ENCODE measurements at regions not wholly inside any gene's neighbourhood (a gene's known extent, or its start where the extent isn't known, plus 50 kb on each side); places are given as distances from the start of the nearest gene placed in this dataset.

DNA sequence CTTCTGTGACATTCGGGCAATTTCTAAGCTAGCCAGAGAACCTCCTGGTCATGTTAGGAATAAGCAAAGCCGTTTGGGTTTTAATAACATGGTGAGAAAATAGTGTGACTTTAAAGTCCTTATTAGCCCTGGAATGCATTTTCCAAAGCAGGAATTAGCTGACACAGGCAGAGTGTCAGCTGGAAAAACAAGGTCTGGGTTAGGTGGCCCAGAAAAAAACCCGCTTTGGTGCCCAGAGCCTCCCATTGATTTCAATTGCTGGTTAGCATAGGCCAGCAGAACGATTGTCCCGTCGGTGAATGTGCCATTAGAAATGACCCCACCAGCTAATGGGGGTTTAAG lies 62.1 kb upstream of the CPEB4 start:
- no peak for DNase-seq (ENCODE audit: low read depth)
- TF ChIP-seq, protein P1, sequence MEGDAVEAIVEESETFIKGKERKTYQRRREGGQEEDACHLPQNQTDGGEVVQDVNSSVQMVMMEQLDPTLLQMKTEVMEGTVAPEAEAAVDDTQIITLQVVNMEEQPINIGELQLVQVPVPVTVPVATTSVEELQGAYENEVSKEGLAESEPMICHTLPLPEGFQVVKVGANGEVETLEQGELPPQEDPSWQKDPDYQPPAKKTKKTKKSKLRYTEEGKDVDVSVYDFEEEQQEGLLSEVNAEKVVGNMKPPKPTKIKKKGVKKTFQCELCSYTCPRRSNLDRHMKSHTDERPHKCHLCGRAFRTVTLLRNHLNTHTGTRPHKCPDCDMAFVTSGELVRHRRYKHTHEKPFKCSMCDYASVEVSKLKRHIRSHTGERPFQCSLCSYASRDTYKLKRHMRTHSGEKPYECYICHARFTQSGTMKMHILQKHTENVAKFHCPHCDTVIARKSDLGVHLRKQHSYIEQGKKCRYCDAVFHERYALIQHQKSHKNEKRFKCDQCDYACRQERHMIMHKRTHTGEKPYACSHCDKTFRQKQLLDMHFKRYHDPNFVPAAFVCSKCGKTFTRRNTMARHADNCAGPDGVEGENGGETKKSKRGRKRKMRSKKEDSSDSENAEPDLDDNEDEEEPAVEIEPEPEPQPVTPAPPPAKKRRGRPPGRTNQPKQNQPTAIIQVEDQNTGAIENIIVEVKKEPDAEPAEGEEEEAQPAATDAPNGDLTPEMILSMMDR (IDR thresholded peaks at IDR 0.05; ENCODE audit: insufficient read depth, low read length), result no peak
- no peak overlapping the region for H3K4me3 ChIP-seq (ENCODE audit: low read depth, low read length)

DNA sequence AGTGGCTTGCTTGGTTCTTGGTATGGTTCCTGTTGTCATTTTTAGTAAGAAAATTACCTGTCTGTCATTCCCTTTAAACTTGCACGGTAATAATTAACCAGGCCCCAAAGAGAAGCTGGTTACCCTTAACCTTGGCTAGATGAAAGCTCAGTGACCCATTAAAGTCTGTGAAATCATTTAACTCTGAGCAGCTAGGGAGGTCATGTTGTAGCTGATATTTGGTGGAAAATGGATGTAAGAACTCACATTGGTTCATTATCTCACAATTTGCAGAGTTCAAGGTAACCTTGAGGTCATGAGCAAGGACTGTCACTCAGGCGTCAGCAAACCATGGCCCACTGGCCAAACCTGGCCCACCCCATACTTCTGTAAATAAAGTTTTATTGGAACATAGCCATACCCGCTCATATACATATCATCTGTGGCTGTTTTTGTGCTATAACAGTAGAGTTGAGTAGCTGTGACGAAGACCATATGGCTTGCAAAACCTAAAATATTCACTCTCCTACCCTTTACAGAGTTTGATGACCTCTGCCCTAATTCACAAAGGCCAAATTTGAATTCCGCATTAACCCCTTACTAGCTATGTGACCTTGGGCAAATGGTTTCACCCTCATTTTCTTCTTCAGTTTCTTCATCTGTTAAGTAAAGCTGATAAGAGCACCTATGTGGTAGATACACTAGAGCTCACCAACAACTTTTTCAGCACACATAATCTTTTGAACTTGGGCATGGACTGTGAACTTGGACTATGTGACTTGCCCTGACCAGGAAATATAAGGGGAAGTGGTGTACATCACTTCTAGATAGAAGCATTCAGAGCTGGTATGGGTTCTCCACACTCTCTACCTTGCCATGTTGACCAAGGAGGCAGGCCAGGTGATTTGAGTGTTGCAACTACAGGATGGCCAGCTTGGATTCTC lies 61.5 kb upstream of the CPEB4 start:
- no peak overlapping the region for H3K4me3 ChIP-seq (ENCODE audit: low read depth, low read length)
- TF ChIP-seq, protein P1 (IDR thresholded peaks at IDR 0.05; ENCODE audit: insufficient read depth, low read length), result no peak
- no peak for DNase-seq (ENCODE audit: low read depth)

DNA sequence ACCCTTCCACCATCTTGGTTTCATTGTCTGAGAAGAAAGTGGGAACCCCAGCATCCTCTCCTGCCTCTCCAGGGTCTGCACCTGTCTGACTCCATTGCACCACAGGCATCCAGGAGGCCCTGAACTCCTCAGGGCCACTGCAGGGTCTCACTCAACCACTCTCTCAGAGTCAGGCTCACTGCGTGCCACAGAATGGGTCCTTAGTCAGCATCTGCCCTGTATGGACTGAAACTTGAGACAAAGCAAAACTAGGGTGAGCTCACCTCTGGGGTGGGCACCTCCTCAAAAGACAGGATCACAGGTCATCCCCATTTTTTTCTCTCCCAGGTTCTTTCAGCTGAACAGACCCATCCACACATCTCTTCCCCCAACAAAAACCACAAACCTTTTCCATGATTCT lies 59.2 kb upstream of the CPEB4 start:
- no peak for DNase-seq (ENCODE audit: low read depth)
- TF ChIP-seq, protein P1 (IDR thresholded peaks at IDR 0.05; ENCODE audit: insufficient read depth, low read length), result no peak
- no peak overlapping the region for H3K4me3 ChIP-seq (ENCODE audit: low read depth, low read length)

DNA sequence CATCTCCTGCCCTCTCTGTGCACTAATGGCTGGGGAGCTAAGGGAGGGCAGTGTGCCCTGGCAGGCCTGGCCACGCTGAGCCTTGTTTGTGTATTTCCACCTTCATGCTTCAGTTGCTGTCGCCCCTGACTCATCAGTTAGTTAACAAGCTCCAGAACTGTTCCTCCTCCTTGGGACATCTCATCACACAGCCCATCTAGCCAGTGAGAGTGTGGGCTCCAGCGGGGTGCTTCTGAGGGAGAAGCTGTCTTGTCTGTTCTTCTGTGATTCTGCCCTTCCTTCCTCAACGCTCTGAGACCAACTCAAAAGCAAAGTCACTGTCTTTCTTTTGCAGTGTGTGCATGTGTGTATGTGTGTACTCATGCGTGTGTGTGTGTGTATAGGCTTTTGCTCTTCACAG lies 58.3 kb upstream of the CPEB4 start:
- DNase-seq (ENCODE audit: low read depth), result no peak
- TF ChIP-seq, protein P1 (IDR thresholded peaks at IDR 0.05; ENCODE audit: insufficient read depth, low read length), result no peak
- H3K4me3 ChIP-seq (ENCODE audit: low read depth, low read length), result no peak overlapping the region

DNA sequence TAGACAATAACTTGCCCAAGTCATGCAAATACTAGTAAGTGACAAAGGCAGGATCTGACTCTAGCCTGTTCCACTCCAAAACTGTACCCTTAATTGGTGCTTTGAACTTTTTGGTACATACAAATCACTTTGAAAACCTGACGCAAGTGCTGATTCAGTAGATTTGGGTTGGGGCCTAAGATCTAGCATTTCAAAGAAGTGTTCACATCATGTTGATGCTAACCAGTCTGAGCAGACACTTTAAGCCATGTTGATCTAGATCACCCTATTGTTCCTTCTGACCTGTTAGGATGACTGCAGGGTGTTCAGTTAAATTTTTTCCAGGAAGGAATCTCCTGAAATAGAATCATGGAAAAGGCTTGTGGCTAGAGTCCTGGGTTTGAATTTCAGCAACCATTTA lies 57.7 kb upstream of the CPEB4 start:
- DNase-seq (ENCODE audit: low read depth), result no peak
- TF ChIP-seq, protein P1 (IDR thresholded peaks at IDR 0.05; ENCODE audit: insufficient read depth, low read length), result no peak
- H3K4me3 ChIP-seq (ENCODE audit: low read depth, low read length), result no peak overlapping the region

DNA sequence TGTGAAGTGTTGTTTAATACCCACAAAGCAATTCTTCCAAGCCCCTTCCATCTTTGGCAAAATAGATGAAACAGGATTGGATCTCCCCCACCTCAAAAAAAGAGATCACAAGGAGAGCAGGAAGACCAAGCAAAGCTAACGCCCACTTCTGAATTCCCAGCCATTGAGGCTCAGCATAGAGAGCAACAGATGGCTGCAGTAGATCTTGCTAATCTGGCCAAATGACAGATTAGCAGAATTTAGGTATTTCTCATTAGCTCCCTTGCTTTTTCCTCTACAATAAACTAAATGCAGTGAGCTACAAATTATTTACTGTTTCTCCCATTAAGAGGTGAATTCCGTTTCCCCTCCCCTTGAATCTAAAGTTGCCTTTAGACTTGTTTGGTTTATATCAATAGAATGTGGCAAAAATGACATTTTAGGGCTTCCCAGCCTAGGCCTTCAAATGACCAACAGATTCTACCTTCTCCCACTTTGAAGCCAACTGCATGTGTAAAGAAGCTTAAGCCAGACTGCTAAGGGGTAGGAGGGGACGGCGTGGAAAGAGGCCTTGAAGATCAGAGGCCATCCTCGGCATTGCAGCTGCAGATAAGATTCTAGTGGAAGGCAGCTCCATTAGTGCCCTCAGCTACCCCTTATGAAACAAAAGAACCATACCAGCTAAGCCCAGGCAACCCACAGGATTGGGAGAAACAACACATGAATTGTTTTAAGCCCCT lies 56.8 kb upstream of the CPEB4 start:
- TF ChIP-seq, protein P1 (IDR thresholded peaks at IDR 0.05; ENCODE audit: insufficient read depth, low read length), result no peak
- no peak for DNase-seq (ENCODE audit: low read depth)

More for the DNA sequence above, 56.8 kb upstream of the CPEB4 start:
- no peak overlapping the region for H3K4me3 ChIP-seq (ENCODE audit: low read depth, low read length)
